Activated CD8-positive, alpha-beta T cell treated with anti-CD3 and anti-CD28 coated beads for 36 hours (primary cell): ENCODE measurements at regions not wholly inside any gene's neighbourhood (a gene's known extent, or its start where the extent isn't known, plus 50 kb on each side); places are given as distances from the start of the nearest gene placed in this dataset.

ENCODE experiments used
- ATAC-seq: fragments of 200-7000 bp; cut with Tn5 transposase; one replicate; pipeline ENCODE4 v1.10.0; 2021; ENCODE audit warnings: mild to moderate bottlenecking, moderate library complexity
- CTCF ChIA-PET: fragments of 350-600 bp; sonication (Branson Sonifier 250); formaldehyde crosslinking; loops from one replicate; lab custom pipeline; 2021; ENCODE audit warnings: antibody characterized with exemption; lab: Charles Lee
- POLR2A ChIA-PET: fragments of 350-600 bp; sonication (Branson Sonifier 250); formaldehyde crosslinking; loops from one replicate; lab custom pipeline; 2021; ENCODE audit warnings: antibody characterized with exemption; lab: Charles Lee
- DNase-seq: peaks from one replicate; pipeline ENCODE4 v3.0.0-alpha.2; 2020
- H3K27ac Mint-ChIP-seq: one replicate; pipeline ENCODE4 v1.8.0; 2021; ENCODE audit warnings: mild to moderate bottlenecking, mixed read lengths
- H3K27me3 Mint-ChIP-seq: one replicate; pipeline ENCODE4 v1.8.0; 2021; ENCODE audit warnings: mixed read lengths
- H3K36me3 Mint-ChIP-seq: one replicate; pipeline ENCODE4 v1.8.0; 2021; ENCODE audit warnings: low read depth, mixed read lengths
- H3K4me1 Mint-ChIP-seq: one replicate; pipeline ENCODE4 v1.8.0; 2021; ENCODE audit warnings: low read depth, mixed read lengths
- H3K4me3 Mint-ChIP-seq: one replicate; pipeline ENCODE4 v1.8.0; 2021; ENCODE audit warnings: mild to moderate bottlenecking, moderate library complexity, mixed read lengths
- H3K9me3 Mint-ChIP-seq: one replicate; pipeline ENCODE4 v1.8.0; 2021; ENCODE audit warnings: mixed read lengths
- intact Hi-C: fragments of 100-400 bp; cut with micrococcal nuclease; formaldehyde crosslinking; loops from one replicate; pipeline ENCODE4 v1.10.0; 2022
- TF ChIP-seq, protein P1 (sequence below): fragments of 200-600 bp; IDR thresholded peaks from one replicate; pipeline ENCODE4 v1.8.0; 2022; ENCODE audit warnings: antibody characterized with exemption, mild to moderate bottlenecking

DNA sequence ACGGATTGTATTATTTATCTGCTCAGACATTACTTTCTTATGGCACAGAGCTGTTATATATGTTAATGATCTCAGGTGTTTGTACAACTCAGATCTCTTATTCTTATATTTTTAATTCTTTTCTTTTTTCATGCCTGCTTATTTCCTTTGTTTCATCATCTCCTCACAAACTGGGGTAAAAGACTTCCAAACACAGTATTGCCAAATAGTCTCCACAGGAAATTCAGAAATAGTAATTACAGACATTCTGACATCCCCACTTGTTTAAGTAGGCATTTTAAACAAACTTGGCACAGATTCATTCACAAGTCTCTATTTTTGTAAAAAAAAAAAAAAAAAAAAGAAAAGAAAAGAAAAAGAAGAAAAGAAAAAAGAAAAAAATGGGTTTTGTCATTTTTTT is 129.7 kb upstream of the USP38 start:
- H3K36me3 Mint-ChIP-seq, result no peaks in the 10 kb centered on the region
- no peaks in the 10 kb centered on the region for H3K4me1 Mint-ChIP-seq
- TF ChIP-seq, protein P1, sequence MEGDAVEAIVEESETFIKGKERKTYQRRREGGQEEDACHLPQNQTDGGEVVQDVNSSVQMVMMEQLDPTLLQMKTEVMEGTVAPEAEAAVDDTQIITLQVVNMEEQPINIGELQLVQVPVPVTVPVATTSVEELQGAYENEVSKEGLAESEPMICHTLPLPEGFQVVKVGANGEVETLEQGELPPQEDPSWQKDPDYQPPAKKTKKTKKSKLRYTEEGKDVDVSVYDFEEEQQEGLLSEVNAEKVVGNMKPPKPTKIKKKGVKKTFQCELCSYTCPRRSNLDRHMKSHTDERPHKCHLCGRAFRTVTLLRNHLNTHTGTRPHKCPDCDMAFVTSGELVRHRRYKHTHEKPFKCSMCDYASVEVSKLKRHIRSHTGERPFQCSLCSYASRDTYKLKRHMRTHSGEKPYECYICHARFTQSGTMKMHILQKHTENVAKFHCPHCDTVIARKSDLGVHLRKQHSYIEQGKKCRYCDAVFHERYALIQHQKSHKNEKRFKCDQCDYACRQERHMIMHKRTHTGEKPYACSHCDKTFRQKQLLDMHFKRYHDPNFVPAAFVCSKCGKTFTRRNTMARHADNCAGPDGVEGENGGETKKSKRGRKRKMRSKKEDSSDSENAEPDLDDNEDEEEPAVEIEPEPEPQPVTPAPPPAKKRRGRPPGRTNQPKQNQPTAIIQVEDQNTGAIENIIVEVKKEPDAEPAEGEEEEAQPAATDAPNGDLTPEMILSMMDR, result no peak
- no peak overlapping the region for H3K27ac Mint-ChIP-seq
- peaks cover 2% of the 10 kb centered on the region for H3K9me3 Mint-ChIP-seq
- ChIA-PET CTCF (no interaction called here), POLR2A (no interaction called here)
- no peak overlapping the region for H3K4me3 Mint-ChIP-seq
- no peak for ATAC-seq
- DNase-seq, result no peak
- intact Hi-C loops, result no loop called here
- no peaks in the 10 kb centered on the region for H3K27me3 Mint-ChIP-seq

DNA sequence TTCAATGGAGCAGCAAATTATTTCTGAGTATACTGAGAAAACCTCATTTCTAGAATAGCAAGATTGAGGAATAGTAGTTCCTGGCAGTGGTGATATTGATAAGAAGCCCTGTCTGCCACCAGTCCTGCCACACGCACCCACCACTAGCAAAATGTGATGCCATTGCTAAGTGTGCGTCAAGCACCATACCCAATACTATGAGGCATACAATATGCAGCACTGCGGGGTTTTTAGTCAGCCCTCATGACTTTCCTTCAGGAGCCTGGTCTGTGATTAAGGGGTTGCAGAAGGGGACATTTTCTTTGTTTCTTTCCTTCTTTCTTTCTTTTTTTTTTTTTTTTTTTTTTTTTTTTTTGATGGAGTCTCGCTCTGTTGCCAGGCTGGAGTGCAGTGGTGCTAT is 128.7 kb upstream of the USP38 start:
- Mint-ChIP-seq H3K27ac (no peak overlapping the region), H3K36me3 (no peaks in the 10 kb centered on the region), H3K4me1 (no peaks in the 10 kb centered on the region), H3K4me3 (no peak overlapping the region), H3K9me3 (peaks cover 2% of the 10 kb centered on the region), H3K27me3 (no peaks in the 10 kb centered on the region)
- POLR2A ChIA-PET, result no interaction called here
- CTCF ChIA-PET, result no interaction called here
- DNase-seq (no peak), ATAC-seq (no peak)
- TF ChIP-seq, protein P1, result no peak
- intact Hi-C loops, result no loop called here

DNA sequence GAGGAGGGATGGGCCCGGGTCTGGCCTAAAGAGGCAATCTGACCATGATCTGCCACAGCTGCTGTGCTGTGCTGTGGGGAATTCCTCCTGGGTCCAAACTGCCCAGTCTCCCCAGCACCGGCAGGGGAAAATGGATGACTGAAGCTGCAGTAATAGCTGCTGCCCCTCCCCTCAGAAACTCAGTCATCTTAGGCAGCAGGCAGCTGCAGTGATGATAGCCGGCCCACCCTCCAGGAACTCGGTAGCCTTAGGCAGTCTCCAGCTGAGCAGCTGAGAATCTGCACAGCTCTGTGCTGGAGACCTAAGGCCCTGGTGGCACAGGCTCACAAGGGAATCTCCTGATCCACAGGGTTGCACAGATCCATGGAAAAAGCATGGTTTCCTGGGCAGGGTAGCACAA is 113.4 kb upstream of the USP38 start:
- ChIA-PET POLR2A (no interaction called here), CTCF (no interaction called here)
- no peaks in the 10 kb centered on the region for H3K27me3 Mint-ChIP-seq
- H3K36me3 Mint-ChIP-seq, result no peaks in the 10 kb centered on the region
- H3K4me1 Mint-ChIP-seq, result no peaks in the 10 kb centered on the region
- no peak for DNase-seq
- no peak overlapping the region for H3K4me3 Mint-ChIP-seq
- TF ChIP-seq, protein P1, result no peak
- H3K27ac Mint-ChIP-seq, result no peak overlapping the region
- ATAC-seq, result no peak
- H3K9me3 Mint-ChIP-seq, result peaks cover 12% of the 10 kb centered on the region
- intact Hi-C loops, result no loop called here

DNA sequence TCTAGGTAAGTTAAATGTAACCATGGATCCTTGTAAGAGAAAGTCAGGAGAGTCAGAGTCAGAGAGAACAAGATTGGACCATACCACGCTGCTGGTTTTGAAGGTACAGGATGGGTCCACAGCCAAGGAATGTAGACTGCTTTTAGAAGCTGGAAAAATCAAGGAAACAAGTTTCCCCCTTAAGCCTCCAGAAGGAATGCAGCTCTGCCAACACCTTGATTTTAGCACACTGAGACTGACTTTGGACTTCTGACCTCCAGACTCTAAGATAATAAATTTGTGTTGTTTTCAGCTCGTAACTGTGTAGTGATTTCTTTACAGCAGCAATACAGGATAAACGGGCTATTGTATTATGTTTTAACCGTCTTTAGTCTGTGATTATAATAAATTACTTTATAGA is 108.0 kb upstream of the USP38 start:
- Mint-ChIP-seq H3K27me3 (peaks cover 9% of the 10 kb centered on the region), H3K9me3 (peaks cover 7% of the 10 kb centered on the region), H3K27ac (no peak overlapping the region), H3K4me1 (no peaks in the 10 kb centered on the region), H3K4me3 (no peak overlapping the region), H3K36me3 (no peaks in the 10 kb centered on the region)
- TF ChIP-seq, protein P1, result no peak
- no peak for DNase-seq
- CTCF ChIA-PET, result no interaction called here
- ATAC-seq, result no peak
- intact Hi-C loops, result no loop called here
- POLR2A ChIA-PET, result no interaction called here

DNA sequence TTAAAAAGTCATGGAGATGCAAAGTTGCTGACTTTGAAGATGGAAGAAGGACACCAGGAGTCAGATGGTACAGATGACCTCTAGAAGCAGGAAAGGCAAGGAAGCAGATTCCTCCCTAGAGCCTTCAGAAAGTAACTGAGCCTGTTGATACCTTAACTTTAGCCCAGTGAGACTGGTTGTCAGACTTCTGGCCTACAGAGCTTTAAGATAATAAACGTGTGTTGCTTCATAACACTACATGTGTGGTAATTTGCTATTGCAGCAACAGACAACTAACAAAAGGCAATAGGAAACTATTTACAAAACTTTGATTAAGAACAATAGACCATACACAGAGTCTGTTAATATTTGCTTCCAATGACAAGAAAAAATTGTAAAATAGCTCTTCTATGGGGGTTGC is 102.0 kb upstream of the USP38 start:
- intact Hi-C loops, result no loop called here
- H3K27ac Mint-ChIP-seq, result no peak overlapping the region
- POLR2A ChIA-PET, result no interaction called here
- H3K36me3 Mint-ChIP-seq, result no peaks in the 10 kb centered on the region
- H3K4me3 Mint-ChIP-seq, result no peak overlapping the region
- H3K9me3 Mint-ChIP-seq, result no peaks in the 10 kb centered on the region
- no peak for DNase-seq
- TF ChIP-seq, protein P1, result no peak
- H3K27me3 Mint-ChIP-seq, result peaks cover 7% of the 10 kb centered on the region
- no peaks in the 10 kb centered on the region for H3K4me1 Mint-ChIP-seq
- CTCF ChIA-PET, result no interaction called here
- ATAC-seq, result no peak
